Mucosa of stomach (tissue), 1 donor: ENCODE measurements at regions not wholly inside any gene's neighbourhood (a gene's known extent, or its start where the extent isn't known, plus 50 kb on each side); places are given as distances from the start of the nearest gene placed in this dataset.

Experiments used
- H3K27me3 ChIP-seq: one replicate; pipeline ENCODE4 v1.7.0; 2013; ENCODE audit warnings: mild to moderate bottlenecking, low read length; ENCODE audit not compliant: control insufficient read depth, insufficient read depth
- H3K36me3 ChIP-seq: one replicate; pipeline ENCODE4 v1.7.0; 2013; ENCODE audit warnings: low read length; ENCODE audit not compliant: control insufficient read depth, insufficient read depth
- H3K4me1 ChIP-seq: one replicate; pipeline ENCODE4 v1.7.0; 2013; ENCODE audit warnings: mild to moderate bottlenecking, low read length; ENCODE audit not compliant: control insufficient read depth, insufficient read depth
- H3K4me3 ChIP-seq: one replicate; pipeline ENCODE4 v1.7.0; 2013; ENCODE audit warnings: low read length
- H3K9ac ChIP-seq: one replicate; pipeline ENCODE4 v1.7.0; 2013; ENCODE audit warnings: mild to moderate bottlenecking, low read length, moderate library complexity
- H3K9me3 ChIP-seq: one replicate; pipeline ENCODE4 v1.7.0; 2013; ENCODE audit warnings: mild to moderate bottlenecking, low read length, moderate library complexity; ENCODE audit not compliant: control insufficient read depth
- donor health status: Pancreatic carcinoma.

DNA sequence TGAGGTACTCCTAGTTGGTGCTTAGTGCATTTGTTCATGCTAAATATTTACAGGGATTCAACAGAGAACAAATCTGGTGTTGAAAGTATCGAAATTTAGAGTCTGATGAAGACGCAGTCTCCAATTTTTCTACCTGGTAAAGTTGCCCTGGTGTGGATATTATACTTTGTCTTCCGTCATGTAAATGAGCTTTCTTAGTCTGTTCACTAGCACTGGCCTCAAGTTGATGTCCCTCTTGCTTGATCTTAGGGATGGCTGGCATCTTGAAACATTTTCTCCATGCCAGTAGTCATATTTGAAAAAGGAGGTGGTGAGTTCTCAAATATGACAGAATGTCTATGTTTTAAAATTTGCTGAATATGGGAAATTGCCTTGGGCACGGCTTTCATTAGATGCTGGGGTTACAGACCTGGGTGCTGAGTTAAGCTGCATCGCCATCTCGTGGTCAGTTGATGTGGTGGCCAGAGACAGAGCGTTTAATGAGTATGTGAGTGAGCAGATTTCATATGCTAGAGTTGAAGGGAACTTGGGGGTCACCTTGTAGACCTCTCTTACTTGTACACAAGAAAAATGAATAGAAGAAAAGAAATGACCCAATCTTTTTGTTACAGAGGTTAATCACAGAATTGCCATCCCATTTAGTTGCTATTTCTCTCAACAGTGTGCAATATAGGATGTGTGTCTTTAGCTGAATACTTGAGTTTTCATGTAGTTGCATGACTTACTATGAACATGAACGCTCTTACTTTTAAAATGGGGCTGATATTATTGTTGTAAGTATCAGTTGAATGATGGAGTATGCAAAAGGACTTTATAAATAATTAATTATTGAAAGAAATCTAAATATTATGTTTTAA, 172.8 kb upstream of the DCN start:
- no peak overlapping the region for H3K4me3 ChIP-seq
- H3K27me3 ChIP-seq, result no peaks in the 10 kb centered on the region
- peaks cover 13% of the 10 kb centered on the region for H3K4me1 ChIP-seq
- no peaks in the 10 kb centered on the region for H3K36me3 ChIP-seq
- no peaks in the 10 kb centered on the region for H3K9me3 ChIP-seq
- no peak overlapping the region for H3K9ac ChIP-seq

DNA sequence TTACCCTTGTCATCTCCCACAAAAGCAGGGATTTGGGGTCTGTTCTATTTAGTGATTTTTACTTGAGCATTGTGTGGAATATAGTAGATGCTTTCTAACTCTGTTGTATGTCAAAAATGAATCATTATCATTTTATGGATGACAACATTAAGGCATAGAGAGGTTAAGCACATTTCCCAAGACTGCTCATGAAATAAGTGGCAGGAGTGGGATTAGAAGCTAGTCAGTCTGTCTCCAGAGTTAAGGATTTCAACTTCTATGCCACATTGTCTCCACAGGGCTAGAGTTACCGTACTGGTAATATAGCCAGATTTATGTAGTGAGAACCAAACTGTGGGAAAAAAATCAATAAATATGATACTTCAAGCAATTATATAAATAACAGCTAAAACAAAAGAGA, 170.6 kb upstream of the DCN start:
- Histone ChIP-seq H3K36me3 (no peaks in the 10 kb centered on the region), H3K27me3 (no peaks in the 10 kb centered on the region), H3K9ac (no peak overlapping the region), H3K4me1 (peaks cover 13% of the 10 kb centered on the region), H3K4me3 (no peak overlapping the region), H3K9me3 (no peaks in the 10 kb centered on the region)

DNA sequence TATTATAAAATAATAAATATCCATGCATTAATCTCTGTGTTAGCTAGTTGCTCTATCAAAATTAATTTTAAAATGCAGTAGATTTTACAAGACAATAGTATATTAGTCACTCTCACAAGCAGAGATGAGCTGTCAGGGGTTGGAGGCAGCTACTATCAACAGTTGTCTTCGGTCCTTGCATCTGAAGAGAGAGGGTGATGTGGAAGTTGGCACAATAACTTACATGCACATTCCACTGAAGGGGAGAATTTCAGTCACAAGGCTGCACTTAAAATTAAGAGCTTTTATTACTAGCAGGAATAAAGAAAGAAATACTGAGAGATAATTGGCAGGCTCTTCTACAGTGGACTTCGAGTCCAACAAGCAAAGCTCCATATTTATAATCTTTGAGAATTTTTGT, 166.9 kb upstream of the DCN start:
- H3K9me3 ChIP-seq, result no peaks in the 10 kb centered on the region
- no peak overlapping the region for H3K9ac ChIP-seq
- no peak overlapping the region for H3K4me3 ChIP-seq
- no peaks in the 10 kb centered on the region for H3K36me3 ChIP-seq
- no peaks in the 10 kb centered on the region for H3K4me1 ChIP-seq
- H3K27me3 ChIP-seq, result no peaks in the 10 kb centered on the region

DNA sequence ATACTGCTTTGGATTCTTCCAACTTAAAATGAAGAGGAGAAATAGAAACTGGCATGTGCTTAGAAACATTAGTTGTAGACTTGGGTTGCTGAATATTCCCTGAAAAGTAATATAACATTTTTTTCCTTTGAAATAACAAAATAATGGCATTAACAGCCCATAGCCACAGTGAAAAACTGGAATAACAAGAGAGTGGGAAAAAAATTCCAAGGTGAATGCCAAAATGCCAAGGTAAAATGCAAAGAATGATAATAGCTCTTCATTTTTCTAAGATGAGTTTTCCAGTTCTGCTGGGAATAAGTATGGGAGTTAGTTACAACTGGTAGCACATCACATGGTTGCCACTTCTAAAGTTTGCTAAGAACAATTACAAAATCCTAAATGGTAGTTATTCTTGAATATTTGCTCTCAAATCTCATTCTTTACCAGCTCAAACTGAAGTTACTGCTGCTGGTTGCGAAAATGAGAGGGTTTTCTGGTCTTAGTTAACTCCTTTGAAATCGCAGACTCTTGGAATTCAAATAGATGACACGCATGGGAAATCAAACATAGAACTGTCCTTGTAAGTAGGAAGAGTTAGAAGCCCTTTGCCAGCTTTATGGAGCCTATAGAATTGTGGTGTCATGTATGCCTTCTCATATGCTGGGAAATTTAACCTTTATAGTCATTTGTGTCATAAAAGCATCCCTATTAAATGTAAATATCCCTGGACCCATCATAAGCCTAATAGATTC, 165.0 kb upstream of the DCN start:
- Histone ChIP-seq H3K36me3 (no peaks in the 10 kb centered on the region), H3K9me3 (no peaks in the 10 kb centered on the region), H3K9ac (no peak overlapping the region), H3K4me3 (no peak overlapping the region), H3K4me1 (no peaks in the 10 kb centered on the region), H3K27me3 (no peaks in the 10 kb centered on the region)

DNA sequence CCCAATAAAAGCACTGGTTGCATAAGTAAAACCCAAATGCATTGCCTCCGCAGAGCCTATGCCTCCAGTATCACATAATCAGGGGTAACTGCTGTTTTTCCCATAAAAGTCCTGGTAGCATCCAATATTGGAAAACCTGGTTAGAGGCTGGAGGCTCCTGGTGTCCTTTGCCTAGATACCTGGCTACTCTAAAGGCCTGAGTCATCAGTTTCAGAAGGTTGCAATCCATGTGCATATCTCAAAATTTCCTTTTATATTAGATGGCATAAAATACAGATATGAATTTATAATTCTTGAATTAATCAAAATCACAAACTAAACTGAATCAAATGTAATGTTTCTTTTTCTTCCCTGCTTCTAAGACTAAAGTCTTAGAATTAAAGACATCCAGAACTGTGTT, 164.2 kb upstream of the DCN start:
- Histone ChIP-seq H3K4me3 (no peak overlapping the region), H3K27me3 (no peaks in the 10 kb centered on the region), H3K9ac (no peak overlapping the region), H3K36me3 (no peaks in the 10 kb centered on the region), H3K9me3 (no peaks in the 10 kb centered on the region), H3K4me1 (no peaks in the 10 kb centered on the region)

DNA sequence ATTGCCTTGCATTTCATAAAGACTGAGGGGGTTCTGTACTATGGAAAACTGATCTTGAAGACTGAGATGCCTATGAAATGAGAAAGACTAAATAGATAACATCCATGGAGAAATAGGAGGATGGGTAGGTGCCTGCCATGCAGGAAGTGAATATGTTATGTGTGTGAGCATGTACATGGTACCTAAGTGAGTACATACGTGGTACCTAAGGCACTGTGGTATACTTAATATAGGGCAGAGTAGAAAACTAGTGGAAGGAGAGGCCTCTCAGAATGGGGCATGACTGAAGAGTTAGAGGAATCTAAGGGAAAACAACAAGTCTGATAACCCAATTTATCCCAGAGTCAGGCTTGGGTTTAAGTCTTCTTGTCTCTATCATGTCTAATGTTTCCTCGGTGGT, 161.8 kb upstream of the DCN start:
- no peak overlapping the region for H3K9ac ChIP-seq
- H3K4me1 ChIP-seq, result no peaks in the 10 kb centered on the region
- no peaks in the 10 kb centered on the region for H3K9me3 ChIP-seq
- H3K27me3 ChIP-seq, result no peaks in the 10 kb centered on the region
- H3K36me3 ChIP-seq, result no peaks in the 10 kb centered on the region
- H3K4me3 ChIP-seq, result no peak overlapping the region

DNA sequence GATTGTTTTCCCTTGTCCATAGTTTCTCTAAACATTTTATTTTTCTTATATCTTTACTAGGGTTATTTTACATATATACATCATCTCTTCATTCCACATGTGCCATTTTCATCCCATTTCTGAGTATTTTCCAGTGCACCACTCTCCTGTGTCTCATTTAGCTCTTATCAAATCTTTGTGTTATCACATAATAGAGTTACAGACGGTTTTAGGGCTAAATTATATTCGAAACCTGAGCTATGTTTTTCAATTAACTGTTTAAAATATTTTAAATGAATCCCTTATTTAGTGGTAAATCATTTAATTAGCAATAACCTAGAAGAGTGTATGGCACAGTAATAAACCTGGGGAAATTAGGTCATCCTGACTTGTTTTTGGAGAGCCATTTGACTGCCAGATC, 160.4 kb upstream of the DCN start:
- Histone ChIP-seq H3K9ac (no peak overlapping the region), H3K4me3 (no peak overlapping the region), H3K4me1 (no peaks in the 10 kb centered on the region), H3K27me3 (no peaks in the 10 kb centered on the region), H3K9me3 (no peaks in the 10 kb centered on the region), H3K36me3 (no peaks in the 10 kb centered on the region)

DNA sequence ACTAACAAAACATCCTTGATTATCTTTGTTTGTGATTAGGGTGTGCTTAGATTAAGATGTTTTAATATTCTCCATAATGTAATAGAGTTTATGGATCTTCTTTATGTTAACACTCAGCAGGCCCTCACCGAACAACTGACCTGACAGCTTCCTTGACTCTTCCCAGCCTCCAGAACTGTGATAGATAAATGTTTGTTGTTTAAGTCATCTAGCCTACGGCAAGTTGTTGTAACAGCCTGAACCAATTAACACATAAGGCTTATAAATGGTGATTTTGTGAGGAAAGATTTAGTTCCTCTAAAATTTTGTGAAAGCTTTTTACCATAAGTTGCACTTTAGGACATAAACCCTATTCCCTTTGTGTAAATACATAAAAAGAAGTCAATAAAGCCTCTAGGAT, 156.5 kb upstream of the DCN start:
- Histone ChIP-seq H3K9me3 (no peaks in the 10 kb centered on the region), H3K9ac (no peak overlapping the region), H3K27me3 (no peaks in the 10 kb centered on the region), H3K36me3 (no peaks in the 10 kb centered on the region), H3K4me3 (no peak overlapping the region), H3K4me1 (no peaks in the 10 kb centered on the region)

DNA sequence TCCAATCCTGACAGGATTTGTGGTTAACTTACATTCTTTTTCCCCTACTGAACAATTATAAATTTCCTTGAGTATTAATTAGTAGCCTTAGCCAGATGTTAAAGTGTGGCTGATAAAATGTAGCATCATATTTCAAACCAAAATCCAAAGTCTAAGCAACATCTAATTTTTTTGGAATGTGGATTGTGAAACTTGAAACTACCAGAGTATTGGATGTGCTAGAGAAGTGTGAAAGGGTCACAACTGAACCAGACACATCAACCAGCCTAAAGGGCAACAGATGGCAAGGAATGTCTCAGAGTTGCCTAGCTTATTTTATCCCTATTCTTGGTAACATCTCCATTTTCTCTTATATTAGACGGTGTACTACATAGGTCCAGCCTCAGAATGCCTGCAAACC, 153.1 kb upstream of the DCN start:
- H3K9me3 ChIP-seq, result no peaks in the 10 kb centered on the region
- no peak overlapping the region for H3K4me3 ChIP-seq
- H3K9ac ChIP-seq, result no peak overlapping the region
- H3K27me3 ChIP-seq, result no peaks in the 10 kb centered on the region
- H3K4me1 ChIP-seq, result no peaks in the 10 kb centered on the region
- H3K36me3 ChIP-seq, result no peaks in the 10 kb centered on the region

DNA sequence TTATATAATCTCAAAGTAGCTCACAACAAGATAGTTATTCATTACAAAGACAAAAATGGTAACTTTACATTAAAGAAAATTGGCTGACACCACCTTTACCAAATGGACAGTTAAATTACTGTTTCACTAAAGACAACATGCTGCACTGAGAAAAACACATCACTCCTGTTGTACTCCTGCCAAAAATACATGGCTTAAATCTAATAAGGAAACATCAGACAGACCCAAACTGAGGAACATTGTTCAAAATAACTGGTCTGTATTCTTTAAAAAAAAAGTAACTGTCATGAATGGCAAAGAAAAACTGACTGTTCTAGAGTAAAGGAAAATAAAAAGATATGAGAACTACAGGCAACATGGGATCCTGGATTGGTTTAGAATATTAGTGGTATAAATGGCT, 151.3 kb upstream of the DCN start:
- Histone ChIP-seq H3K27me3 (no peaks in the 10 kb centered on the region), H3K4me1 (no peaks in the 10 kb centered on the region), H3K36me3 (no peaks in the 10 kb centered on the region), H3K9ac (no peak overlapping the region), H3K9me3 (no peaks in the 10 kb centered on the region), H3K4me3 (no peak overlapping the region)

DNA sequence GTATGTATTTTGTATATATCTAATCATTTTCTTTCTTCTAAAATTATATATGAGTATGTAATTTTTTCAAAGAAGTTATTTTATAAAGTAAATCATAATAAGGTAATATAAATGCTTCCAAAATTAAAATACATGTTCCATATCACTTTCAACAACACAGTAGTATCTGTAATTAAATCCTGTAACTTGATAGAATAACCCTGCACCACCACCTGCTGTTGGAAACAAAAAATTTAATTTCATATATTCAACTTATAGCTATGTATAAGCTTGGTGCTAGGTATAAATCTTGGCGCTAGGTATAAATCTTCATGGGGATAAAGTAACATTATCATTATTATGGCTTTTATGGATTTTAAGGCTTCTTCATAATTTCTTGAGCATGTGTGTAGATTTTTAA, 149.7 kb upstream of the DCN start:
- H3K9ac ChIP-seq, result no peak overlapping the region
- H3K4me1 ChIP-seq, result no peaks in the 10 kb centered on the region
- H3K9me3 ChIP-seq, result no peaks in the 10 kb centered on the region
- H3K4me3 ChIP-seq, result no peak overlapping the region
- no peaks in the 10 kb centered on the region for H3K27me3 ChIP-seq
- H3K36me3 ChIP-seq, result no peaks in the 10 kb centered on the region

DNA sequence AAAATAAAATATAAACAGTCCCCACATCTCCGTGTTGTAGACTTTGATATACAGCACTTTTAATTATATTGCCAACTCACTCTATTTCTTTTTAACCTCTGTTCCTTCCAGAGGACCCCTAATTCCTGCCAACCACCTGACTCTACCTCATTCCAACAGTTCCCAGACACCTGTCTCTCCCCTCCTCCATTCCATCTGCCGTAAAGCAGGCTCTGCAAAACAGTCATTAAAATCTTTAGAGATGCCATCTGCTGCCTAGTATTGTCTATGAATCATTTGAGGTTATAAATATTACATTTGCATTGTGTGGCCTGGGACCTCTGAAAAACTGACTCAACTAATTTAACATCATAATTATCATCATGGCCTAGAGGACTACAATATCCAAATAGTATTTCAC, 148.8 kb upstream of the DCN start:
- Histone ChIP-seq H3K36me3 (no peaks in the 10 kb centered on the region), H3K9me3 (no peaks in the 10 kb centered on the region), H3K9ac (no peak overlapping the region), H3K4me1 (no peaks in the 10 kb centered on the region), H3K4me3 (no peak overlapping the region), H3K27me3 (no peaks in the 10 kb centered on the region)
